ENCODE measurements at regions not wholly inside any gene's neighbourhood (a gene's known extent, or its start where the extent isn't known, plus 50 kb on each side); places are given as distances from the start of the nearest gene placed in this dataset.
A peak's percentile ranks its signal among the peaks of the same experiment; 100 is the strongest.

DNA sequence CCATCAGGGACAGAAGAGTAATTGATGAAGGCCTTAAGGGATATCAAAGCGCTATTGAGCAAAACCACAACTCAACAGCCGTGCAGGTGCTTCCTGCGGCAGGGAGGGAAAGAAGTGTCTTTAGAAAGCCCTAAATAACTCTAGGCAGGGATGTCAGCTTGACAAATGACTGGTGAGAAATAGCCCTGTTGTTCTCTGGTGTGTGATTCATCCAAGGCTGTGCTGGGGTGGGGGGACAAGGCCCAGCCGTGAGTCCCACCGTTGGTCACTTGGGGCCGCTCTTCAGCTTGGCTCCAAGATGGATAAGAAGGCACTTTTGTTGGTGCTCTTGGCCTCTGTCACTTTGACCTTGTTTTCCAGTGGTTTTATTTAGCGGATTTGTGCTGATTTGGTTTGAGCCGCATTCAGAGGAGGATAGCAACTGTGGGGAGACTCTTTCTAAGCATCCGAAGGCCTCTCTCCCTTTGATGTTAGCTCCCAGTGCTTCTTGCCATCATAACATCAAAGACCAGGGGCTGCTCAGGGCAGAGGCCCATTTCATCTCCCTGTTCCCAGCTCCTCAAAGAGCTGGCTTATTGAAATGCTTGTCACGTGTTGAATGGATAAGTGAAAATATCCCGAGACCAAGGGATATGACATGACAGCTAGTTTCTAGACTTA lies 130.3 kb upstream of the SERP2 start:
- WGBS, 2 experiments (ENCODE audit: low coverage in 1 of 2, low lambda C conversion rate in 2 of 2, missing lambda C conversion rate in 2 of 2) = 70 to 74% methylated on average over 11 of the region's 11 CpGs
- no peak overlapping the region for H2AFZ ChIP-seq
- H3K4me3 ChIP-seq = no peak overlapping the region
- peak overlapping the region; percentile 40 for H3K9ac ChIP-seq
- H3K4me2 ChIP-seq (ENCODE audit: unreplicated experiment) = no peak overlapping the region
- TF ChIP-seq EZH2 (IDR thresholded peaks at IDR 0.05; ENCODE audit: insufficient read depth, poor library complexity, severe bottlenecking) (no peak), EZH2phosphoT487 (IDR thresholded peaks at IDR 0.05; ENCODE audit: insufficient read depth, low read depth) (no peak)
- H3F3A ChIP-seq (ENCODE audit: insufficient read depth) = peaks cover 3% of the 10 kb centered on the region
- H3K9me2 ChIP-seq (ENCODE audit: insufficient read depth) = no peaks in the 10 kb centered on the region
- in situ Hi-C loops (cut with MboI) = no loop called here
- peak overlapping the region; percentile 57 for H3K27ac ChIP-seq
- H4K20me1 ChIP-seq (ENCODE audit: insufficient read depth) = no peaks in the 10 kb centered on the region
- no peaks in the 10 kb centered on the region for H3K27me3 ChIP-seq (replicated peaks; ENCODE audit: insufficient read depth)
- H3K36me3 ChIP-seq (ENCODE audit: low read depth) = no peaks in the 10 kb centered on the region
- H3K79me2 ChIP-seq (ENCODE audit: insufficient read depth) = no peaks in the 10 kb centered on the region
- H3K9me3 ChIP-seq (ENCODE audit: low read depth) = no peaks in the 10 kb centered on the region
- DNase-seq = peak; percentile 73
- peaks cover 18% of the 10 kb centered on the region for H3K4me1 ChIP-seq (ENCODE audit: insufficient read depth)

DNA sequence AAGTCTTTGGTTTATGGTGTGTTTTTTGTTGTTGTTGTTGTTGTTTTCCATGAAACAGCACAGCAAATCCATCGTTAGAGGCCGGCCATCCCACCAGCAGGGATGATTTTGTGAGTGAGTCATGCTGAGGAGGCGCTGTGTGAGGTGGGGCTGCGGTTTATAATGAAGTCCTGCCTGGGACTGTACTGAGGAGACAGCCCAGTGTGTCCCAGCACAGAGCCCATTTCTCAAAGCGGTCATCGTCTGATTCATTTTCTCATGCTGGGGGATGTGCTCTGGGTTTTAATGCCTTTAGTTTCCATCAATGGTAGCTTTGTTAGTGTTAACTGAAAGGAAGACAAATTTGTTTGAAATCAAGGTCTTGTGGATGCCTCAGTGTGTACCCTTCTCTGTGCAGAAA lies 129.3 kb upstream of the SERP2 start:
- Histone ChIP-seq H3K79me2 (ENCODE audit: insufficient read depth) (no peaks in the 10 kb centered on the region), H3K4me2 (ENCODE audit: unreplicated experiment) (peak overlapping the region; percentile 42), H3K27me3 (replicated peaks; ENCODE audit: insufficient read depth) (no peaks in the 10 kb centered on the region), H4K20me1 (ENCODE audit: insufficient read depth) (no peaks in the 10 kb centered on the region), H2AFZ (peak overlapping the region; percentile 58), H3K9ac (peak overlapping the region; percentile 40), H3F3A (ENCODE audit: insufficient read depth) (0 out of 2 replicates have a peak, but pooled peaks cover 4% of the 10 kb centered on the region), H3K36me3 (ENCODE audit: low read depth) (no peaks in the 10 kb centered on the region), H3K4me1 (ENCODE audit: insufficient read depth) (peaks cover 19% of the 10 kb centered on the region), H3K4me3 (no peak overlapping the region), H3K27ac (peak overlapping the region; percentile 57), H3K9me2 (ENCODE audit: insufficient read depth) (no peaks in the 10 kb centered on the region), H3K9me3 (ENCODE audit: low read depth) (no peaks in the 10 kb centered on the region)
- TF ChIP-seq EZH2 (IDR thresholded peaks at IDR 0.05; ENCODE audit: insufficient read depth, poor library complexity, severe bottlenecking) = no peak
- TF ChIP-seq EZH2phosphoT487 (IDR thresholded peaks at IDR 0.05; ENCODE audit: insufficient read depth, low read depth) = no peak
- in situ Hi-C loops (cut with MboI) = no loop called here
- DNase-seq = peak; percentile 96
- 3 to 4% methylated on average over 6 of the region's 6 CpGs for WGBS, 2 experiments (ENCODE audit: low coverage in 1 of 2, low lambda C conversion rate in 2 of 2, missing lambda C conversion rate in 2 of 2)

DNA sequence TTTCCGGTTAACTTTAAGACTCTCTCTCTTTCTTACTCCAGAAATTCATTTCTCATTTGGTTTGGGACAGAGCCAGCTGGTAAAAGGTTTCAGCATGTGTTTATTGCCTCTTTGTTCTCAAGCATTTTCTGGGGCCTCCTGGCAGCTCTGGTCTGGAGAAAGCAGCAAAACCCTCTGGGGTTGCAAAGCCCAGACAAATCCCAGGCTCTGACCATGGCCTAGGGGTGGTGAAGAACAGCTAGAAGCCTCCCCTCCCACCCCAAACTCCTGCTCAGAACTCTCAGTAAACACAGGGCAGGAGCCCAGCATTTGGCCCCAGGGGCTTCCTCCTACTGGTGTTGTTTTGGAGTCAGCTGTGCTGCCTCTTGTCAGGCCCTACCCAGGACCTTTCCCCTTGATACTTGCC lies 124.2 kb upstream of the SERP2 start:
- peaks cover 16% of the 10 kb centered on the region for H3K4me1 ChIP-seq (ENCODE audit: insufficient read depth)
- no peak overlapping the region for H3K27ac ChIP-seq
- H2AFZ ChIP-seq = peak overlapping the region; percentile 42; the same call in 1 of the 2 replicates
- no peak overlapping the region for H3K4me3 ChIP-seq
- 0 out of 2 replicates have a peak overlapping the region, but pooled peaks have one; percentile 32 for H3K9ac ChIP-seq
- TF ChIP-seq EZH2phosphoT487 (IDR thresholded peaks at IDR 0.05; ENCODE audit: insufficient read depth, low read depth) = no peak
- no peak for TF ChIP-seq EZH2 (IDR thresholded peaks at IDR 0.05; ENCODE audit: insufficient read depth, poor library complexity, severe bottlenecking)
- in situ Hi-C loops (cut with MboI) = no loop called here
- H3K4me2 ChIP-seq (ENCODE audit: unreplicated experiment) = peak overlapping the region; percentile 28
- no peaks in the 10 kb centered on the region for H3K36me3 ChIP-seq (ENCODE audit: low read depth)
- WGBS, 2 experiments (ENCODE audit: low coverage in 1 of 2, low lambda C conversion rate in 2 of 2, missing lambda C conversion rate in 2 of 2) = 13 to 15% methylated on average over 1 of the region's 1 CpG
- no peaks in the 10 kb centered on the region for H3K27me3 ChIP-seq (replicated peaks; ENCODE audit: insufficient read depth)
- no peaks in the 10 kb centered on the region for H3K79me2 ChIP-seq (ENCODE audit: insufficient read depth)
- no peaks in the 10 kb centered on the region for H3K9me2 ChIP-seq (ENCODE audit: insufficient read depth)
- peak; percentile 75 for DNase-seq
- no peaks in the 10 kb centered on the region for H4K20me1 ChIP-seq (ENCODE audit: insufficient read depth)
- no peaks in the 10 kb centered on the region for H3K9me3 ChIP-seq (ENCODE audit: low read depth)
- H3F3A ChIP-seq (ENCODE audit: insufficient read depth) = 0 out of 2 replicates have a peak, but pooled peaks cover 4% of the 10 kb centered on the region

DNA sequence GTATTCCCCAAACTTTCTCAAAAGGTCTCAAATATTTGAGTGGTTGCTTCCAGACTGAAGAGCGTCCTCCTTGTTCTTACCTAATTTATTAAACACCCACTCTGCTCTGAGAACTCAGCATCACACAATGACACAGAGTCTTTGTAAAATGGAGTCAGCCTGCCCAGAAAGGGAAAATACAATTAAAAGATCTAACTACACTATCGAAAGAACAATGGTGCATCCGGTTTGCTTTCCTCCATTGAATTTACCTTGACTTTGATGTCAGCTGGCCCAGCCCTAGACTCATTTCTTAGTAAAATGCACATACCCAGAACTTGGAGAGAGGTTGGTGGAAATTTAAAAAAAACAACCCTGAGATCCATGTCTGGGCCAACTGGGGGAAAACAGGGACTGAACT lies 120.7 kb upstream of the SERP2 start:
- Histone ChIP-seq H3K9ac (no peak overlapping the region), H3K9me3 (ENCODE audit: low read depth) (no peaks in the 10 kb centered on the region), H3K9me2 (ENCODE audit: insufficient read depth) (no peaks in the 10 kb centered on the region), H3K4me2 (ENCODE audit: unreplicated experiment) (no peak overlapping the region), H3K4me1 (ENCODE audit: insufficient read depth) (peaks cover 14% of the 10 kb centered on the region), H2AFZ (no peak overlapping the region), H3K27me3 (replicated peaks; ENCODE audit: insufficient read depth) (no peaks in the 10 kb centered on the region; the same call in 1 of the 2 replicates), H4K20me1 (ENCODE audit: insufficient read depth) (no peaks in the 10 kb centered on the region), H3K27ac (no peak overlapping the region), H3F3A (ENCODE audit: insufficient read depth) (0 out of 2 replicates have a peak, but pooled peaks cover 4% of the 10 kb centered on the region), H3K4me3 (no peak overlapping the region), H3K79me2 (ENCODE audit: insufficient read depth) (no peaks in the 10 kb centered on the region), H3K36me3 (ENCODE audit: low read depth) (no peaks in the 10 kb centered on the region)
- in situ Hi-C loops (cut with MboI) = no loop called here
- 81 to 86% methylated on average over 3 of the region's 3 CpGs for whole genome bisulfite sequencing, 2 experiments (ENCODE audit: low coverage in 1 of 2, low lambda C conversion rate in 2 of 2, missing lambda C conversion rate in 2 of 2)
- no peak for DNase-seq
- TF ChIP-seq EZH2 (IDR thresholded peaks at IDR 0.05; ENCODE audit: insufficient read depth, poor library complexity, severe bottlenecking) (no peak), EZH2phosphoT487 (IDR thresholded peaks at IDR 0.05; ENCODE audit: insufficient read depth, low read depth) (no peak)

Measured in GM23248 (cell line).